ENCODE measurements at regions not wholly inside any gene's neighbourhood (a gene's known extent, or its start where the extent isn't known, plus 50 kb on each side); places are given as distances from the start of the nearest gene placed in this dataset.

DNA sequence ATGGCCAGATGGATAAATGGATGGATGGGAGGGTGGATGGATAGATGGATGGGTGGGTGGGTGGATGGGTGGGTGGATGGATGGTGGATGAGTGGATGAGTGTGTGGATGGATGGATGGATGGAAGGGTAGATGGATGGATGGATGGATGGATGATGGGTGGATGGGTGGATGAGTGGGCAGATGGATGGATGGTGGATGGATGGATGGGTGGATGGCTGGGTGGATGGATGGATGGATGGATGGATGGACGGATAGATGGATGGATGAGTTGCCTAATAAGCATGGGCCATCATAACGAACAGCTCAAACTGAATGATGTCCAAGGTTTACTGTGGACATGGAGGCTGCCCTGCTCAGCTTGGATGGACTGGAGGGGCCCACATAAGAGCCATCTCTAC, 89.8 kb upstream of the SMIM23 start:
- Histone ChIP-seq H3K27ac (ENCODE audit: low read length, poor library complexity, severe bottlenecking) (no peak overlapping the region), H2BK5ac (ENCODE audit: low read depth, low read length, poor library complexity, severe bottlenecking) (no peak overlapping the region), H4K8ac (ENCODE audit: low read length) (no peak overlapping the region), H3K23ac (ENCODE audit: low read length in 2 of 2) (no peak overlapping the region), H3K36me3 (ENCODE audit: control insufficient read depth in 1 of 2, insufficient read depth in 2 of 2, low read depth in 1 of 2, low read length in 2 of 2) (no peaks in the 10 kb centered on the region), H2BK120ac (ENCODE audit: low read depth, low read length) (no peak overlapping the region), H3K4me2 (ENCODE audit: low read length, poor library complexity, severe bottlenecking) (no peak overlapping the region), H3K9me3 (ENCODE audit: control insufficient read depth, low read length) (no peaks in the 10 kb centered on the region), H2AFZ (ENCODE audit: low read depth, low read length) (no peak overlapping the region), H3K18ac (ENCODE audit: low read depth in 1 of 2, low read length in 2 of 2) (no peak overlapping the region), H3K4me3 (ENCODE audit: insufficient read depth in 1 of 2, low read depth in 1 of 2, low read length in 2 of 2) (no peak overlapping the region), H3K4ac (ENCODE audit: low read depth in 1 of 2, low read length in 2 of 2) (no peak overlapping the region), H3K14ac (ENCODE audit: low read length in 2 of 2) (peak overlapping the region in 1 of 2 experiments; percentile 72), H3K79me1 (replicated peaks; ENCODE audit: low read length, poor library complexity, severe bottlenecking) (no peaks in the 10 kb centered on the region), H2BK12ac (ENCODE audit: low read length in 2 of 2) (no peak overlapping the region), H4K91ac (ENCODE audit: low read length) (no peak overlapping the region), H3K9ac (ENCODE audit: low read length) (no peak overlapping the region), H3K4me1 (ENCODE audit: control insufficient read depth, insufficient read depth, low read depth, low read length) (no peaks in the 10 kb centered on the region), H3K27me3 (ENCODE audit: control insufficient read depth in 1 of 2, insufficient read depth in 1 of 2, low read length in 2 of 2) (peaks cover 16 to 29% of the 10 kb centered on the region in 2 experiments), H2BK15ac (ENCODE audit: low read depth, poor library complexity, severe bottlenecking) (no peak overlapping the region), H2AK5ac (ENCODE audit: low read length, severe bottlenecking) (no peak overlapping the region)
- WGBS: 62% methylated on average over 2 of the region's 2 CpGs
- DNase-seq: no peak

DNA sequence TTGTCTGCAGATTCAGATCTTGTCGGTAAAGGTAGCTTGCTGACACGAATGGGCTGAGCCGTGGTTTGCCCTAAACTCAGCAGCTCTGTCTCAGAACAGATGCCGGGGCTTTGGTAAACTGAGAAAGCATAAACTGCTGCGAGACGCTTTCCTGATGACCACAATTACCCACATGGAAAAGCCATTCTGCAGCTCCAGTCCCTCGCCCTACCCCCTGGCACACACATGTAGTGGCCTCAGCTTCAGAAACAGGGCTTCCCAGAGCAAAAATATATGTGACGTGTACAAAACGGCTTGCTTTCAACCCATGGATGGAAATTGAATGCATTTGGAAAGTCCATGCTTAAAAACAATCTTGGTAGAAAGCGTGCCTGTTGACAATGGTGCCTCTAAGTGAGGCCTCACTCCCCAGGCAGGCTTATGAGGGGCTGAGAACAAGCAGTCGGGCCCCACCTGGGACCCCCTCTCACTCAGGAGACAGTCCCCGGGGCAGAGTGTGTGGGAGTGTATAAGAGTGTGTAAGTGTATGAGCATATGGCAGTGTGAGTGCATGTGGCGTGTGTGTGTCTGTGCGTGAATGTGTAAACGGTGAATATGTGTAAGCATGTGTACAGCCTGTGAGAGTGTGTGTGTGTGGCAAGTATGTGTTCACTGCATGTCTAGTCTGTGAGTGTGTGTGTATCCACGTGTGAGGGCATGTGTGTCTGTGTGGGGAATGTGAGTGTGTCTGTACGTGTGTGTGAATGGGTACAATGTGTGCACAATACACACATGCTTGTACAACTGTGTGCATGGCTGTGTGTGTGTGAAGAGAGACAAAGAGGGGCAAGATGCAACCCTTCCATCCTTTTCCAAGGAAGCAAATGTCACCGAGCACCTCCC, 88.2 kb upstream of the SMIM23 start:
- Histone ChIP-seq H3K14ac (ENCODE audit: low read length in 2 of 2) (peak overlapping the region in 1 of 2 experiments; percentile 23), H3K9me3 (ENCODE audit: control insufficient read depth, low read length) (no peaks in the 10 kb centered on the region), H2BK5ac (ENCODE audit: low read depth, low read length, poor library complexity, severe bottlenecking) (no peak overlapping the region), H4K91ac (ENCODE audit: low read length) (peak overlapping the region; percentile 22), H3K36me3 (ENCODE audit: control insufficient read depth in 1 of 2, insufficient read depth in 2 of 2, low read depth in 1 of 2, low read length in 2 of 2) (no peaks in the 10 kb centered on the region), H3K4me3 (ENCODE audit: insufficient read depth in 1 of 2, low read depth in 1 of 2, low read length in 2 of 2) (no peak overlapping the region), H3K27me3 (ENCODE audit: control insufficient read depth in 1 of 2, insufficient read depth in 1 of 2, low read length in 2 of 2) (peaks cover 21 to 35% of the 10 kb centered on the region in 2 experiments), H3K27ac (ENCODE audit: low read length, poor library complexity, severe bottlenecking) (no peak overlapping the region), H3K4me1 (ENCODE audit: control insufficient read depth, insufficient read depth, low read depth, low read length) (no peaks in the 10 kb centered on the region), H3K4ac (ENCODE audit: low read depth in 1 of 2, low read length in 2 of 2) (no peak overlapping the region), H2BK120ac (ENCODE audit: low read depth, low read length) (no peak overlapping the region), H3K18ac (ENCODE audit: low read depth in 1 of 2, low read length in 2 of 2) (no peak overlapping the region), H3K23ac (ENCODE audit: low read length in 2 of 2) (no peak overlapping the region), H3K9ac (ENCODE audit: low read length) (no peak overlapping the region), H3K79me1 (replicated peaks; ENCODE audit: low read length, poor library complexity, severe bottlenecking) (no peaks in the 10 kb centered on the region), H2BK12ac (ENCODE audit: low read length in 2 of 2) (no peak overlapping the region), H2AFZ (ENCODE audit: low read depth, low read length) (no peak overlapping the region), H2AK5ac (ENCODE audit: low read length, severe bottlenecking) (no peak overlapping the region), H3K4me2 (ENCODE audit: low read length, poor library complexity, severe bottlenecking) (no peak overlapping the region), H4K8ac (ENCODE audit: low read length) (no peak overlapping the region), H2BK15ac (ENCODE audit: low read depth, poor library complexity, severe bottlenecking) (no peak overlapping the region)
- WGBS: 90% methylated on average over 18 of the region's 18 CpGs
- no peak for DNase-seq

DNA sequence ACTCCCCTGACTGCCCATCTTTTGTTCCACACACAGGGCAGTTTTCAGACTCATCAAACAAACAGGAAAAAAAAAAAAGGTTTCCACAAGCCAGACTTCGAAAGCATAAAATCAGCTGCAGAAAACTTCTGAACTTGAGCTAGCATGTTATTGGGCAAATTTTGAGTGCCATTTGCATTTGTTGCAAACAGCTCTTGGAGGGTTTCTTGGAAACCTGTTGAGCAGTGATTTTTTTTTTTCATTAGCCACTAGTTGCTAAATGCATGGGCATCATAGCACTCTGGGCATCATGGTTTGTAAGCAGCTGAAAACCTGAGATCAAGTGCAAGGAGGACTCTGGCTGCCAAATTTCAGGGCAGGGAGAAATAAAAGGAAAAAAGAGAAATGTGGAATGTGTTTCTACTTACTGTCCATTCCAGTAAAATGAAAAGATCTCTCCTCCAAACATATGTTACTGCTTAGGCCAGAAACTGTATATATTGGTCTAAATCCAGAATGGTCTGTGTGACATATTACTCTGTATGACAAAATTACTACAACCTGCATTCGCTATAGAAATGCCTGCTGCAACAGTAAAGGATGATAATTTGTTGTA, 85.2 kb upstream of the SMIM23 start:
- Histone ChIP-seq H3K4me2 (ENCODE audit: low read length, poor library complexity, severe bottlenecking) (no peak overlapping the region), H2AFZ (ENCODE audit: low read depth, low read length) (no peak overlapping the region), H3K4ac (ENCODE audit: low read depth in 1 of 2, low read length in 2 of 2) (no peak overlapping the region), H2BK120ac (ENCODE audit: low read depth, low read length) (no peak overlapping the region), H4K8ac (ENCODE audit: low read length) (no peak overlapping the region), H3K27ac (ENCODE audit: low read length, poor library complexity, severe bottlenecking) (no peak overlapping the region), H3K79me1 (replicated peaks; ENCODE audit: low read length, poor library complexity, severe bottlenecking) (no peaks in the 10 kb centered on the region), H3K18ac (ENCODE audit: low read depth in 1 of 2, low read length in 2 of 2) (no peak overlapping the region), H3K27me3 (ENCODE audit: control insufficient read depth in 1 of 2, insufficient read depth in 1 of 2, low read length in 2 of 2) (peaks cover 23 to 49% of the 10 kb centered on the region in 2 experiments), H3K4me1 (ENCODE audit: control insufficient read depth, insufficient read depth, low read depth, low read length) (peaks cover 2% of the 10 kb centered on the region), H3K23ac (ENCODE audit: low read length in 2 of 2) (no peak overlapping the region), H2BK5ac (ENCODE audit: low read depth, low read length, poor library complexity, severe bottlenecking) (no peak overlapping the region), H4K91ac (ENCODE audit: low read length) (no peak overlapping the region), H3K36me3 (ENCODE audit: control insufficient read depth in 1 of 2, insufficient read depth in 2 of 2, low read depth in 1 of 2, low read length in 2 of 2) (no peaks in the 10 kb centered on the region), H2BK15ac (ENCODE audit: low read depth, poor library complexity, severe bottlenecking) (no peak overlapping the region), H2AK5ac (ENCODE audit: low read length, severe bottlenecking) (no peak overlapping the region), H3K9me3 (ENCODE audit: control insufficient read depth, low read length) (no peaks in the 10 kb centered on the region), H3K14ac (ENCODE audit: low read length in 2 of 2) (no peak overlapping the region), H3K9ac (ENCODE audit: low read length) (no peak overlapping the region), H2BK12ac (ENCODE audit: low read length in 2 of 2) (no peak overlapping the region), H3K4me3 (ENCODE audit: insufficient read depth in 1 of 2, low read depth in 1 of 2, low read length in 2 of 2) (no peak overlapping the region)
- no peak for DNase-seq
- WGBS: 94% methylated on average over 1 of the region's 2 CpGs

DNA sequence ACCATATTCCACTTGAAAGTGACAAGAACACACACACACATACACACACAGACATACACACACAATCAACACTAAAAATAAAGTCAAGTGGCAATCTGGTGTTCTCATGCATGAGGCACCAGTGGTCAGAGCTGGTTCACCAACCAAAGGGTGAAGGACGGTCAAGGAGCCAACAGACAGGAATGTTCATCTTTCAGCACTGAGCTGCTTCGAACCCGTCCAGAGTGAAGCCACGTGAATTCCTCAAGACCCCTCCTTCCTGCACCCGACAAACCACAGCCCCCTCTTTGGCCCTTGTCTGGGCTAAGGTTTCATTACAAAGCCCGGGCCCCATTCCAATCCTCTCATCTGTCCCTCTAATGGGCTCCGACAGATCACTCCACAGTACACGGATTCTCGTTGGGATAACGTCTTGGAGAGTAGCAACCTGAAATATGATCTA, 84.5 kb upstream of the SMIM23 start:
- Histone ChIP-seq H2AK5ac (ENCODE audit: low read length, severe bottlenecking) (no peak overlapping the region), H2AFZ (ENCODE audit: low read depth, low read length) (no peak overlapping the region), H2BK5ac (ENCODE audit: low read depth, low read length, poor library complexity, severe bottlenecking) (no peak overlapping the region), H4K91ac (ENCODE audit: low read length) (no peak overlapping the region), H3K9me3 (ENCODE audit: control insufficient read depth, low read length) (no peaks in the 10 kb centered on the region), H4K8ac (ENCODE audit: low read length) (no peak overlapping the region), H3K9ac (ENCODE audit: low read length) (no peak overlapping the region), H3K27ac (ENCODE audit: low read length, poor library complexity, severe bottlenecking) (no peak overlapping the region), H2BK15ac (ENCODE audit: low read depth, poor library complexity, severe bottlenecking) (no peak overlapping the region), H3K4me1 (ENCODE audit: control insufficient read depth, insufficient read depth, low read depth, low read length) (peaks cover 2% of the 10 kb centered on the region), H3K14ac (ENCODE audit: low read length in 2 of 2) (no peak overlapping the region), H3K36me3 (ENCODE audit: control insufficient read depth in 1 of 2, insufficient read depth in 2 of 2, low read depth in 1 of 2, low read length in 2 of 2) (no peaks in the 10 kb centered on the region), H2BK12ac (ENCODE audit: low read length in 2 of 2) (no peak overlapping the region), H3K79me1 (replicated peaks; ENCODE audit: low read length, poor library complexity, severe bottlenecking) (no peaks in the 10 kb centered on the region), H3K27me3 (ENCODE audit: control insufficient read depth in 1 of 2, insufficient read depth in 1 of 2, low read length in 2 of 2) (peaks cover 28 to 46% of the 10 kb centered on the region in 2 experiments), H3K23ac (ENCODE audit: low read length in 2 of 2) (no peak overlapping the region), H3K4ac (ENCODE audit: low read depth in 1 of 2, low read length in 2 of 2) (no peak overlapping the region), H3K4me2 (ENCODE audit: low read length, poor library complexity, severe bottlenecking) (no peak overlapping the region), H3K18ac (ENCODE audit: low read depth in 1 of 2, low read length in 2 of 2) (no peak overlapping the region), H2BK120ac (ENCODE audit: low read depth, low read length) (no peak overlapping the region), H3K4me3 (ENCODE audit: insufficient read depth in 1 of 2, low read depth in 1 of 2, low read length in 2 of 2) (no peak overlapping the region)
- WGBS: 87% methylated on average over 10 of the region's 10 CpGs
- no peak for DNase-seq
